ENCODE measurements at regions not wholly inside any gene's neighbourhood (a gene's known extent, or its start where the extent isn't known, plus 50 kb on each side); places are given as distances from the start of the nearest gene placed in this dataset.
A peak's percentile ranks its signal among the peaks of the same experiment; 100 is the strongest.

DNA sequence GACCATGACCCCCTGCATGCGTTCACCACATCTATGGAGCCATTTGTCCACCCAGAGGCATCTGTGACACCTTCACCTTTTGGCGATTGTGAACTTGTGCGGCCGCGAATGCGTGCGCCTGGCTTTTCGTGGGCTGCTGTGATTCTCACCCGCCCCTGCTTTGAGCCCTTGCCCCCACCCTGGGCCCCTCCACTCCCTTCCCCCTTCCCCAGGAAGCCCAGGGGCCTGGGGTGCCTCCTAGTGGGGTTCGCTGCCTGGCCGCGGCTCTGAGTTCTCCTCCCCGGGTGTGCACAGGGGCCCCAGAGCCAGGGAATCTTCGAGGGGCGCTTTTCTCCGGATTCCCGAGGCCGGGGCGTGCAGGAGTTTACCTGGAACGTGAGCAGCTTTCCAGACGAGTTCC lies 97.9 kb upstream of the ACTRT2 start:
- TF ChIP-seq EP300 (IDR thresholded peaks at IDR 0.05): no peak
- no peak for TF ChIP-seq POLR2AphosphoS5 (IDR thresholded peaks at IDR 0.05)
- TF ChIP-seq, protein P1, sequence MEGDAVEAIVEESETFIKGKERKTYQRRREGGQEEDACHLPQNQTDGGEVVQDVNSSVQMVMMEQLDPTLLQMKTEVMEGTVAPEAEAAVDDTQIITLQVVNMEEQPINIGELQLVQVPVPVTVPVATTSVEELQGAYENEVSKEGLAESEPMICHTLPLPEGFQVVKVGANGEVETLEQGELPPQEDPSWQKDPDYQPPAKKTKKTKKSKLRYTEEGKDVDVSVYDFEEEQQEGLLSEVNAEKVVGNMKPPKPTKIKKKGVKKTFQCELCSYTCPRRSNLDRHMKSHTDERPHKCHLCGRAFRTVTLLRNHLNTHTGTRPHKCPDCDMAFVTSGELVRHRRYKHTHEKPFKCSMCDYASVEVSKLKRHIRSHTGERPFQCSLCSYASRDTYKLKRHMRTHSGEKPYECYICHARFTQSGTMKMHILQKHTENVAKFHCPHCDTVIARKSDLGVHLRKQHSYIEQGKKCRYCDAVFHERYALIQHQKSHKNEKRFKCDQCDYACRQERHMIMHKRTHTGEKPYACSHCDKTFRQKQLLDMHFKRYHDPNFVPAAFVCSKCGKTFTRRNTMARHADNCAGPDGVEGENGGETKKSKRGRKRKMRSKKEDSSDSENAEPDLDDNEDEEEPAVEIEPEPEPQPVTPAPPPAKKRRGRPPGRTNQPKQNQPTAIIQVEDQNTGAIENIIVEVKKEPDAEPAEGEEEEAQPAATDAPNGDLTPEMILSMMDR (IDR thresholded peaks at IDR 0.05): no peak
- TF ChIP-seq POLR2A (IDR thresholded peaks at IDR 0.05): no peak
- no peak for ATAC-seq (ENCODE audit: low FRiP score in 2 of 2)
- Histone ChIP-seq H3K4me1 (no peaks in the 10 kb centered on the region), H3K4me3 (no peak overlapping the region), H3K36me3 (no peaks in the 10 kb centered on the region), H3K27me3 (peaks cover 0 to 3% (median 0%) of the 10 kb centered on the region in 4 donors), H3K9me3 (no peaks in the 10 kb centered on the region), H3K27ac (no peak overlapping the region)
- 78 to 82% methylated on average over 9 to 21 of the region's 21 CpGs for WGBS, 2 donors
- DNase-seq: peak in 1 of 2 donors; percentile 59

DNA sequence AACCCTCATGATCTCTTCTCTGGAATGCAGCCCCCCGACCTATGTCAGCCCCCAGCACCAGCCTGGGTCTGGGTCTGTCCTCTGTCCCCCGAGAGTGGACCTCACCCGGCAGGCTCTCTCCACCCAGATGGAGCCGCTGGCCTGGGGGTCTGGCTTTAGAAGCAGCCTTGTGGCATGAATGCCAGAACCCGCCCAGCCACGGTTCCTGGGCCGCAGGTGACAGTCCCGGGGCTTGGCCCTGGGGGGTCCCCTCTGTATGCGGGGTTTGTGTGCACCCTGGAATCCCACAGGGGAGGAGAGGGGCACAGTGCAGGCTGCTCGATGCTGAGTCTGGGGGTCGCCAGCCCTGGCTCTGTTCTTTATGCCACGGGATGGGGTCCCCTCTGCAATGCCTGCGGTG lies 96.0 kb upstream of the ACTRT2 start:
- ATAC-seq (ENCODE audit: low FRiP score in 2 of 2) (no peak), DNase-seq (peak in 1 of 2 donors; percentile 65)
- Histone ChIP-seq H3K4me3 (no peak overlapping the region), H3K36me3 (no peaks in the 10 kb centered on the region), H3K9me3 (no peaks in the 10 kb centered on the region), H3K27ac (no peak overlapping the region), H3K27me3 (peaks cover 0 to 3% (median 0%) of the 10 kb centered on the region in 4 donors), H3K4me1 (no peaks in the 10 kb centered on the region)
- TF ChIP-seq EP300 (IDR thresholded peaks at IDR 0.05) (no peak), POLR2A (IDR thresholded peaks at IDR 0.05) (no peak), POLR2AphosphoS5 (IDR thresholded peaks at IDR 0.05) (no peak)
- TF ChIP-seq, protein P1 (IDR thresholded peaks at IDR 0.05): no peak
- 67 to 84% methylated on average over 2 to 6 of the region's 13 CpGs for WGBS, 2 donors

DNA sequence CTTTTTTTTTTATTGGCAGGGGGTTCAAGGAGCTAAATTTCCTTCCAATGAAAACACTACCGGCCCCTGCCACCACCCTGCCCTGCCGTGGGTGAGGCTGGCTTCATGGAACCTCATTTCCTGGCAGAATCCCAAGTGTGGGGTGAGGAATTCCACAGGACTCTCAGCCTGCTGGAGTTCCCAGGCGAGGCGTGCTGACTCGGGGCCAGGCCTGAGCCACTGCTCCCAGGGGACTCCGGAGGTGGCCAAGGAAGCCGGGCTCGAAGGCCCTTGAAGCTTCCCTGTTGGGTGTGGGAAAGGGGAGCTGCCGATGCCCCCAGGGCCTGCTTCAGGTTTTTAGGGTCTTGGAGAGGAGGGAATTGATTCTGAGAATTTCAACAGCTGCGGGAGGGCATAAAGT lies 95.3 kb upstream of the ACTRT2 start:
- DNase-seq (peak in 1 of 2 donors; percentile 73), ATAC-seq (ENCODE audit: low FRiP score in 2 of 2) (no peak)
- Histone ChIP-seq H3K36me3 (no peaks in the 10 kb centered on the region), H3K27me3 (peaks cover 0 to 3% (median 0%) of the 10 kb centered on the region in 4 donors), H3K4me1 (no peaks in the 10 kb centered on the region), H3K4me3 (no peak overlapping the region), H3K9me3 (no peaks in the 10 kb centered on the region), H3K27ac (no peak overlapping the region)
- WGBS, 2 donors: 54 to 59% methylated on average over 6 to 10 of the region's 10 CpGs
- TF ChIP-seq, protein P1 (IDR thresholded peaks at IDR 0.05): no peak
- TF ChIP-seq EP300 (IDR thresholded peaks at IDR 0.05) (no peak), POLR2AphosphoS5 (IDR thresholded peaks at IDR 0.05) (no peak), POLR2A (IDR thresholded peaks at IDR 0.05) (no peak)

DNA sequence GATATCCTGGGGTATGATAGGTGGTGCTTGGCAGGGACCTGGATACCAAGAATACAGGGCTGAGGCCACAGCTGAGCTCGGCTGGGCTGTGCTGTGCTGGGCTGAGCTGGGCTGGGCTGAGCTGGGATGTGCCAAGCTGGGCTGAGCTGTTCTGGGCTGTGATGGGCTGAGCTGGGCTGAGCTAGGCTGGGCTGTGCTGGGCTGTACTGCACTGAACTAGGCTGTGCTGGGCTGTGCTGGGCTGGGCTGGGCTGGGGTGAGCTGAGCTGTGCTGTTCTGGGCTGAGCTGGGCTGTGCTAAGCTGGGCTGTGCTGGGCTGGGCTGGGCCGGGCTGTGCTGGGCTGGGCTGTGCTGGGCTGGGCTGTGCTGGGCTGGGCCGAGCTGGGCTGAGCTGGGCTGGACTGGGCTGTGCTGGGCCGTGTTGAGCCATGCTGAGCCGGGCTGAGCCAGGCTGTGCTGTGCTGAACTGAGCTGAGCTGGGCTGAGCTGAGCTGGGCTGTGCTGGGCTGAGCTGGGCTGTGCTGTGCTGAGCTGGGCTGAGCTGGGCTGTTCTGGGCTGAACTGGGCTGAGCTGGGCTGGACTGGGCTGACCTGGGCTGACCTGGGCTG lies 94.7 kb upstream of the ACTRT2 start:
- Histone ChIP-seq H3K36me3 (no peaks in the 10 kb centered on the region), H3K27me3 (peaks cover 0 to 3% (median 0%) of the 10 kb centered on the region in 4 donors), H3K4me1 (no peaks in the 10 kb centered on the region), H3K4me3 (no peak overlapping the region), H3K9me3 (no peaks in the 10 kb centered on the region), H3K27ac (no peak overlapping the region)
- WGBS, 2 donors: 63 to 80% methylated on average over 1 to 4 of the region's 5 CpGs
- DNase-seq (peak in 1 of 2 donors; percentile 54), ATAC-seq (ENCODE audit: low FRiP score in 2 of 2) (peak; percentile 1 to 5)
- no peak for TF ChIP-seq POLR2AphosphoS5 (IDR thresholded peaks at IDR 0.05)
- no peak for TF ChIP-seq EP300 (IDR thresholded peaks at IDR 0.05)
- TF ChIP-seq, protein P1 (IDR thresholded peaks at IDR 0.05): no peak
- no peak for TF ChIP-seq POLR2A (IDR thresholded peaks at IDR 0.05)

Data from upper lobe of left lung (tissue), 6 donors.